K562 (cell line): ENCODE measurements at regions not wholly inside any gene's neighbourhood (a gene's known extent, or its start where the extent isn't known, plus 50 kb on each side); places are given as distances from the start of the nearest gene placed in this dataset.
"Not testable (repeated sequence)": the region's sequence is repeated elsewhere in the genome, so short reads cannot be mapped to it uniquely, and the experiment has no call there.

Experiments
- ATAC-seq: fragments of 200-7000 bp; cut with Tn5 transposase; 3 replicates; pipeline ENCODE4 v1.9.1; 2020; ENCODE audit warnings: moderate library complexity
- BruUV-seq: library from RNA; stranded (reverse); fragments of 400-500 nt; replicated peaks from 2 replicates; lab custom pipeline; 2021; lab: Mats Ljungman, UMichigan
- CTCF ChIA-PET: fragments of 300-600 bp; formaldehyde crosslinking; extraction: SDS; loops from one replicate; lab custom pipeline; 2021; ENCODE audit warnings: low intra/inter-chr PET ratio; lab: Yijun Ruan, JAX
- POLR2A ChIA-PET: fragments of 300-600, 350-650 bp; sonication (Branson Sonifier 250); formaldehyde crosslinking; extraction: SDS; loops from one replicate; lab custom pipeline; 2021; ENCODE audit warnings: antibody characterized with exemption, inconsistent platforms; lab: Yijun Ruan, JAX
- DNase-seq, 4 experiments: peaks; one replicate each; pipeline versions ENCODE4 v3.0.0 to v3.0.0-alpha.2; 2011 to 2018; ENCODE audit warnings: low spot score in 3 of 4, mixed read lengths in 3 of 4; ENCODE audit errors: extremely low read depth in 1 of 4
- FAIRE-seq: peaks from 2 replicates; lab custom pipeline; 2011; peaks lifted over from hg19 to GRCh38; lab: Jason Lieb, UNC
- H2AFZ ChIP-seq: 2 replicates; pipeline ENCODE4 v1.6.0; 2011; ENCODE audit warnings: low read depth, low read length, control low read depth, inconsistent platforms
- H3K27ac ChIP-seq: fragments of 200-600 bp; 3 replicates; pipeline ENCODE4 v1.8.0; 2011; ENCODE audit warnings: low read depth, mild to moderate bottlenecking, control low read depth, inconsistent platforms, low read length, moderate library complexity, mixed read lengths; ENCODE audit errors: extremely low read depth
- H3K27me3 ChIP-seq, 2 experiments: fragments of 300-600 bp in 1 of 2; 2 replicates in 1 of 2; 3 replicates in 1 of 2; pipeline versions ENCODE4 v1.6.0 to v1.8.0; 2011; ENCODE audit warnings: inconsistent platforms in 2 of 2, low read length in 2 of 2, mild to moderate bottlenecking in 1 of 2, mixed read lengths in 1 of 2, moderate library complexity in 1 of 2; ENCODE audit not compliant: control insufficient read depth in 2 of 2, insufficient read depth in 2 of 2
- H3K36me3 ChIP-seq: fragments of 300-600 bp; 3 replicates; pipeline ENCODE4 v1.8.0; 2011; ENCODE audit warnings: mild to moderate bottlenecking, low read length, inconsistent platforms; ENCODE audit not compliant: control insufficient read depth, insufficient read depth
- H3K4me1 ChIP-seq, 2 experiments: fragments of 200-600 bp in 1 of 2; replicated peaks in 1 of 2; 2 replicates in 1 of 2; 3 replicates in 1 of 2; pipeline versions ENCODE4 v1.5.1 to v1.8.0; 2011; ENCODE audit warnings: inconsistent platforms in 2 of 2, low read length in 2 of 2, mild to moderate bottlenecking in 1 of 2, mixed read lengths in 1 of 2, moderate library complexity in 1 of 2; ENCODE audit not compliant: control insufficient read depth in 2 of 2, insufficient read depth in 2 of 2
- H3K4me2 ChIP-seq: 2 replicates; pipeline ENCODE4 v1.6.1; 2011; ENCODE audit warnings: low read length, control low read depth, inconsistent platforms, mixed read lengths; ENCODE audit not compliant: insufficient read depth
- H3K4me3 ChIP-seq: fragments of 200-600 bp; sonication (generic), shearing (Covaris generic); 2 replicates; pipeline ENCODE4 v1.5.1; 2016; ENCODE audit warnings: control low read depth, inconsistent platforms
- H3K79me2 ChIP-seq: fragments of 200-600 bp; 3 replicates; pipeline ENCODE4 v1.8.0; 2011; ENCODE audit warnings: low read length, inconsistent platforms; ENCODE audit not compliant: control insufficient read depth, insufficient read depth
- H3K9ac ChIP-seq, 2 experiments: 2 replicates each; pipeline versions ENCODE4 v1.6.0 to v1.6.1; 2011; ENCODE audit warnings: low read depth in 2 of 2, low read length in 2 of 2, control low read depth in 1 of 2, inconsistent platforms in 1 of 2, mild to moderate bottlenecking in 1 of 2, mixed read lengths in 1 of 2; ENCODE audit not compliant: insufficient read depth in 1 of 2
- H3K9me1 ChIP-seq: one replicate; pipeline ENCODE4 v1.6.0; 2011; ENCODE audit warnings: inconsistent platforms, mild to moderate bottlenecking, low read length, moderate library complexity; ENCODE audit not compliant: control insufficient read depth, insufficient read depth
- H3K9me3 ChIP-seq: replicated peaks from 2 replicates; pipeline ENCODE4 v1.5.1; 2011; ENCODE audit warnings: low read depth, low read length, inconsistent platforms; ENCODE audit not compliant: control insufficient read depth, insufficient read depth
- H4K20me1 ChIP-seq: replicated peaks from 2 replicates; pipeline ENCODE4 v1.6.1; 2011; ENCODE audit warnings: low read length, inconsistent platforms, mixed read lengths; ENCODE audit not compliant: control insufficient read depth, insufficient read depth
- WGBS: fragments of 100-300 bp; shearing (Covaris generic); methylation state at CpG from one replicate; pipeline ENCODE4 v1.1.6; 2016; ENCODE audit warnings: low coverage, mixed read lengths; ENCODE audit not compliant: insufficient coverage; ENCODE audit errors: missing lambda C conversion rate; 5-methylcytosine and 5-hydroxymethylcytosine counted together
- in situ Hi-C: fragments of 300-500 bp; cut with MboI; formaldehyde crosslinking; loops from 4 replicates; pipeline ENCODE4 v1.15.0; 2018; ENCODE audit warnings: inconsistent platforms, mixed read lengths
- intact Hi-C: fragments of 100-400 bp; cut with micrococcal nuclease; formaldehyde crosslinking; loops from 2 replicates; pipeline ENCODE4 v1.14.2; 2022
- TF ChIP-seq, protein P1 (sequence below): fragments of 450-650 bp; formaldehyde crosslinking; conservative IDR thresholded peaks from 2 replicates; pipeline ENCODE4 v1.4.0; 2022; ENCODE audit warnings: mild to moderate bottlenecking, missing genetic modification characterization
- TF ChIP-seq, protein P2 (sequence below): IDR thresholded peaks from 2 replicates; pipeline ENCODE4 v1.6.1; 2016; ENCODE audit warnings: missing genetic modification characterization, missing compliant biosample characterization

DNA sequence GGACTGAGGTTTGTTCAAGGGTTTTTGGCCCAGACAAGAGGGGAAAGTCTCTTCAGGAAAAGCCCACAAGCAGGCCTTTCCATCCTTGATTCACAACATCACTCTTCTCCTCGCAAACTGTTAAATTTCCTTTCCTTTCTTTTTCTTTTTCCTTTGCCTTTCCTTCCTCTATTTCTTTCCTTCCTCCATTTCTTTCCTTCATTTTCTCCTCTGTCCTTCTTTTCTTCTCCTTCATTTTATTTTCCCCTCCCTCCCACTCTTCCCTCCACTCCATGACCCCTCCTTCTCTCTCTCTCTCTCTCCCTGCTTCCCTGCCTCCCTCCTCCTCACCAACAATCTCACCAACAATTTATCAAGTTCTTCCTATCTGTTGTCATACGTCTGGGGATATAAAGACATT lies 89.1 kb downstream of the FAM72B start:
- not testable (repeated sequence) for H3K27me3 ChIP-seq, H3K4me2 ChIP-seq, H3K9me3 ChIP-seq, FAIRE-seq, BruUV-seq
- 88% methylated on average over 1 of the region's 2 CpGs for WGBS
- TF ChIP-seq, protein P1, sequence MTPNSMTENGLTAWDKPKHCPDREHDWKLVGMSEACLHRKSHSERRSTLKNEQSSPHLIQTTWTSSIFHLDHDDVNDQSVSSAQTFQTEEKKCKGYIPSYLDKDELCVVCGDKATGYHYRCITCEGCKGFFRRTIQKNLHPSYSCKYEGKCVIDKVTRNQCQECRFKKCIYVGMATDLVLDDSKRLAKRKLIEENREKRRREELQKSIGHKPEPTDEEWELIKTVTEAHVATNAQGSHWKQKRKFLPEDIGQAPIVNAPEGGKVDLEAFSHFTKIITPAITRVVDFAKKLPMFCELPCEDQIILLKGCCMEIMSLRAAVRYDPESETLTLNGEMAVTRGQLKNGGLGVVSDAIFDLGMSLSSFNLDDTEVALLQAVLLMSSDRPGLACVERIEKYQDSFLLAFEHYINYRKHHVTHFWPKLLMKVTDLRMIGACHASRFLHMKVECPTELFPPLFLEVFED (CRISPR knock-in tag) = 0 out of 2 replicates have a peak, but pooled peaks have one; percentile 51
- TF ChIP-seq, protein P2, sequence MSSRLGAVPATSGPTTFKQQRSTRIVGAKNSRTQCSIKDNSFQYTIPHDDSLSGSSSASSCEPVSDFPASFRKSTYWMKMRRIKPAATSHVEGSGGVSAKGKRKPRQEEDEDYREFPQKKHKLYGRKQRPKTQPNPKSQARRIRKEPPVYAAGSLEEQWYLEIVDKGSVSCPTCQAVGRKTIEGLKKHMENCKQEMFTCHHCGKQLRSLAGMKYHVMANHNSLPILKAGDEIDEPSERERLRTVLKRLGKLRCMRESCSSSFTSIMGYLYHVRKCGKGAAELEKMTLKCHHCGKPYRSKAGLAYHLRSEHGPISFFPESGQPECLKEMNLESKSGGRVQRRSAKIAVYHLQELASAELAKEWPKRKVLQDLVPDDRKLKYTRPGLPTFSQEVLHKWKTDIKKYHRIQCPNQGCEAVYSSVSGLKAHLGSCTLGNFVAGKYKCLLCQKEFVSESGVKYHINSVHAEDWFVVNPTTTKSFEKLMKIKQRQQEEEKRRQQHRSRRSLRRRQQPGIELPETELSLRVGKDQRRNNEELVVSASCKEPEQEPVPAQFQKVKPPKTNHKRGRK (tag) = peak; percentile 89
- TF ChIP-seq, all 486 proteins: peak for 2; not testable (repeated sequence) for 484
- H3K79me2 ChIP-seq, H3K36me3 ChIP-seq, CTCF ChIA-PET, H2AFZ ChIP-seq, intact Hi-C loops, H4K20me1 ChIP-seq, H3K4me1 ChIP-seq, POLR2A ChIA-PET, H3K4me3 ChIP-seq, in situ Hi-C loops, ATAC-seq, H3K9me1 ChIP-seq, H3K27ac ChIP-seq, DNase-seq, H3K9ac ChIP-seq: not testable (repeated sequence)
